GM18909 (cell line): ENCODE measurements at regions not wholly inside any gene's neighbourhood (a gene's known extent, or its start where the extent isn't known, plus 50 kb on each side); places are given as distances from the start of the nearest gene placed in this dataset.
"Not testable (repeated sequence)": the region's sequence is repeated elsewhere in the genome, so short reads cannot be mapped to it uniquely, and the experiment has no call there.

Source experiments
- ATAC-seq: cut with Tn5 transposase; IDR thresholded peaks from one replicate; pipeline ENCODE4 v1.9.1; 2021; ENCODE audit warnings: mild to moderate bottlenecking; ENCODE audit not compliant: unreplicated experiment, poor library complexity

DNA sequence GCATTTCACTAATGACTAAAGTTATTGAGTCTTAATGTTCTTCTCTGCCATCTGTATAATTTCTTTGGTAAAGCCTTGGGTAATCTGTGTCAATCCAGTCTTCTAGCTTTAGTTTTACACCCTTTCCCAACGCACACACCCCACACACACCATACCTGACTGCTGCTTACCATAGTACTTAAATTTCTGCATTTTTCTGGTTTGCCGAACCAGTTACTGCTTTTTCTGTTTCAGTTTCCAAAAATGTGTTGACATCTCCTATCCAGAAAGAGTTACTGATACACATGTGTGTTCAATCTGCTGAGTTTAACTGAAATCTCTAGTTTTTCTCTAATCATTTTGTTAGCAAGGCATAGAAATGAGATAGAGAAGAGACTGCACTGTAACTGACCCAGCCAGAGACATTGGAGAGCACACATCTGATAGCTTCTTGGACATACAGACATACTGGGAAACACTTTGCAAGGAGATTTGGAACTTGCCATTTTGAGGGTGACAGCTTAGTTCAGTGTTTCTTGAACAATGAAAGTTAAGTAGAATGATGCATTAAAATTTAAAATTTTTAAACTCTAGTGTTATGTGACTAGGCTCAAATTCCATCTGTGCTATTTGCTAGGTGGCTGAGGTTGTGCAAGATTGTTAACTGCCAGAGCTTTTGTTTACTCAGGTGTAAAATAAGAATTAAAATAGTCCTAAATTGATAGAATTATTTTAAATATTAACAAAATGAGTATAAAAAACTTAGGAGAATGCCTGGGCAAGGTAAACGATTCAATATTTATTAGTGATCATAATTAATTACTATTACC, 807.6 kb downstream of the DNAJB9 start:
- no peak for ATAC-seq

- ATAC-seq, result no peak
These were observed 817.3 kb downstream of the DNAJB9 start for GRCh38 chr7:109386959-109387358.

GRCh38 chr7:109387530-109387929, 817.9 kb downstream of the DNAJB9 start:
- no peak for ATAC-seq

DNA sequence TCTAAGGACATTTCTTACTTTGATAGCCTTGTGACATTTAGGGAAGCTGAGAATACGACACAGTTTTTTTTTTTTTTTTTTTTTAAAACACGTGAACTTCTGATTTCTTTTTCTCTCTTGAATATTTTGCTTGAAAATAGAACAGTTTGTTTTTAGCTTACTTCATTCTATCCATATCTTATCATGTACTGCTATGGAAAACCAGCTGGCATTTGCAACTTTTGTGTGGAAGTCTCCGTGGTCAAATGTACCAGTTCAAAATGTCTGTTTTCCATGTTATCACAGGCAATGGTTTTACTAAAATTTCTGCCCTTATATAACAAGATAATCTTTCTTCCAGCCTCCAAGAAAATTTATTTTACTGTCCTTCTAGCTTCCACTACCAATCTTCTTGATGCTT, 821.6 kb downstream of the DNAJB9 start:
- ATAC-seq, result no peak

- ATAC-seq, result no peak
These were observed 832.4 kb downstream of the DNAJB9 start for GRCh38 chr7:109402107-109402506.

DNA sequence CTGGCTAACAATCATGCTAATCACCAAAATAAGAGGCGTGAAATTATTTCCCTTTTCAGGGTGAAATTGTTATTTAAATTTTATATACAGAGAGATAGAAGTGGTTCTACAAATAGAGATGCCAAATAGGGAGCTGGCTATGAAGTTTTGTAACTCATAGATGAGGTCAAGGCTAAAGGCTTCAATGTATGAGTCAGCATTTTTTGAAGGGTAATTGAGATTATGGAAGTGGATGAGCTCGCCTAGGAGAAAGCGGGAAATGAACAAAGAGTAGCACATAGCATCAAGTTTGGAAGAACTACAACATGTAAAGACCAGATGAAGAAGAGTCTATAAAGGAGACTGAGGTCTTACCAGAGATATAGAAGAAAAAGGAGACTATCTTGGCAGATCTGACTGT, 838.1 kb downstream of the DNAJB9 start:
- ATAC-seq, result no peak

DNA sequence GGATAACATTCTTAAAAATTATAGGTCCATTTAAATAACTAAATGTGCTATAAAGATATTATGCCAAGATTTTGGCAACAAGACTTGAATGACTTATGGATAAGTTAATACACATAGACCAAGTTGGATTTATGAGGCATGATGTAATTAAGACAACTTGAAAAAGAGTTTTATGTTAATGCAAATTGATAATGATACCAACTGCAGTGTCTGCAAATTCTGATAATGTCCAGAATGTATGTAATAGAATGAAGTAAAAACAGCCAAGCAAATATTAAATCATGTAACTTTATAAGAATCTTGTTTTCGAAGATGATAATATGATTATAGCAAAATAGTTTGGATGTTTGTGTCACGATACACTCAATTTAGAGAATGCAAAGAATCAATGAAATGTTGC, 868.3 kb downstream of the DNAJB9 start:
- no peak for ATAC-seq

DNA sequence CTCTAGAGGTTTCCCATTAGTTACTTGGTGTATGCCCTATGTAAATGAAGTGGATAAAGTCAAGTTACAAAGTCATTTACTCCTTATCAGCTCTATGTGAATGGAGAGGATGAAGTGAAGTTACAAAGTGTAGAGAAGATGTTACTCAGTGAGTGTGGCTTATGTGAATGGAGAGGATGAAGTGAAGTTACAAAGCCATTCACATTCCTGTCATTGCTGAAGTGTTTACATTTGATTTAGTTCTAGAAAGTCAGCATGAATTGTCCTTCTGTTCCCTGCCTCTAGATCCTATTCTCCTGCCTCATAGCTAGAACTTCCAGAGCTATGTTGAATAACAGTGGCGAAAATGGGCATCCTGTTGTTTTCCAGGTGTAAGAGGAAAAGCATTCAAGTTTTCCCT, 880.1 kb downstream of the DNAJB9 start:
- ATAC-seq, result no peak

DNA sequence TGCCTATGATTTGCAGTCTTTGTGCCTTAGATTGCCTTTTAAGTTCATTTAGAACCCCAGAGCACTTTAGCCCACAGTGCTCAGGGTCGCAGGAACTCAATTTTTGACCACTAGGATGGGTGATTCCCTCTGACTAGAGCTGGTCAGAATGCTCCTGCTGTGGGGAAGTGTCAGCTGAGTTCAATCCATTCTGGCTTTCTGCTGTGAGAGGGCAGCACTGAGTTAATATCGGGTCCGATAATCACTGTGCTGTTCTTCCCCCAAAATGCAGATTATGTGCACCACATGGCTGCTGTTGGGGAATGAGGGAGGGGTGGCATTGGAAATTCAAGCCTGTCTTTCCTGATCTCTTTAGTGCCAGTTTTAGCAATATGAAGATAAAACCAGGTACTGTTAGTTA, 886.4 kb downstream of the DNAJB9 start:
- ATAC-seq, result no peak

- ATAC-seq, result no peak
These were observed 890.6 kb downstream of the DNAJB9 start for GRCh38 chr7:109460296-109460695.

DNA sequence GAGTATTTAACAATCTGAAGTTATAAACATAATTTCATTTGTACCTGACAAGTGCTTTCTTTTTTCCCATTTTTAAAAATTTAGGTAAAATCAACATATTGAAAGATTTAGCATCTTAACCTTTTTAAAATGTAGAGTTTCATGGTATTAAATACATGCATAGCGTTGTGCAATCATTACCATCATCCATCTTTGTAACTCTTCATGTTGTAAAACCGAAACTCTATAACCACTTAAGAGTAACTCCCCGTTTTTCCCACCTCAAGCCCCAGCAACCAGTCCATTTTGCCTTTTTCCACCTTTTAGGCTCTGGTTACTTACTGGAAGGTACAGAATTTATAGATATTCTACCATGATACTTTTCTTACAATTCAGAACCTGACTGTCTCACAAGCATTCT, 892.5 kb downstream of the DNAJB9 start:
- ATAC-seq, result no peak

- not testable (repeated sequence) for ATAC-seq
These were observed 898.1 kb downstream of the DNAJB9 start for GRCh38 chr7:109467729-109468128.

DNA sequence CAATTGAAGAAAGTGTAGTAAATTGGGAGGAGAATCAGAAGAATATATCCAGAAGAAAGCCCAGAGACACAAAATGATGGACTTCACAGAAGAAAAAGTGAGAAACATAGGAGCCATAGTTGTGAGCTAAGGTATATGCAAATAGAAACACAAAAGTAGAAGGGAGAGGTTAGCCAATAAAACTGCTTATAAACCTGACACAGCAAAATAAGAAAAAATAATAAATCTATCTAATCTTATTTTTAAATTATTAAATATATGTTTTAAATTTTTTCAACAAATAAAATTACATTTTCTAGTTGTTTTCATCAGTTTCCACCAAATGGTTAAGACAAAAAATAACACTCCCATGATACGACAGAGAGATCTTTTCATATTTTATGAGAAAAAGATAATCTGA, 903.5 kb downstream of the DNAJB9 start:
- no peak for ATAC-seq

GRCh38 chr7:109476409-109476808, 906.7 kb downstream of the DNAJB9 start:
- ATAC-seq, result no peak

DNA sequence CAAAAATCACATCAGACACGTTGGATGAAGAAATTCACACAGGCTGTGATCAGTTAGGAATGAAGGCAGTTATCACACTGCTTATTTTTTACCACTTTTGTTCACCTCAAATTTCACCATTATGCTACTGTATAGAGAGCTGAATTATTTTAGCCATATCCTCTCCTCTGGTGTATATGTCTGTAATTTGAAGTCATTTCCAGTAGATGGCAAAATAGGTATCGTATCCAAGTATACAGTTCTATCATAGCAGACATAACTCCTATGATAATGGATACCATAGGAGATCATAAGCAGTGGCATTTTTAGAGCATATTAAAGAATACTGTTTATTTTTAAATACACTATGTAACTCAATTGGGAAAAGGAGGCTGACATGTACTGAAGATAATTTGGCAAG, 909.7 kb downstream of the DNAJB9 start:
- no peak for ATAC-seq

DNA sequence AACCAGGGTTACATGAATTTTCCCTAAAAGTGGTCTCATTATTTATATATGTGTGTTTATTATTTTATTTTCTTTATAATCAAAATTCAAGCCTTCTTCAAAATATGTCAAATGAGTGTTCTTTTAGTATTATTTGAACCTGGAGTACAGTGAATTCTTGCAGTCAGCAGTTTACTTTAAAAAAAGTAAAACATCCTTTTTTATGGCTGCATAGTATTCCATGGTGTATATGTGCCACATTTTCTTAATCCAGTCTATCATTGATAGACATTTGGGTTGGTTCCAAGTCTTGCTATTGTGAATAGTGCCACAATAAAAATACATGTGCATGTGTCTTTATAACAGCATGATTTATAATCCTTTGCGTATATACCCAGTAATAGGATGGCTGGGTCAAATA, 920.9 kb downstream of the DNAJB9 start:
- not testable (repeated sequence) for ATAC-seq

GRCh38 chr7:109497053-109497452, 927.4 kb downstream of the DNAJB9 start:
- ATAC-seq, result no peak

DNA sequence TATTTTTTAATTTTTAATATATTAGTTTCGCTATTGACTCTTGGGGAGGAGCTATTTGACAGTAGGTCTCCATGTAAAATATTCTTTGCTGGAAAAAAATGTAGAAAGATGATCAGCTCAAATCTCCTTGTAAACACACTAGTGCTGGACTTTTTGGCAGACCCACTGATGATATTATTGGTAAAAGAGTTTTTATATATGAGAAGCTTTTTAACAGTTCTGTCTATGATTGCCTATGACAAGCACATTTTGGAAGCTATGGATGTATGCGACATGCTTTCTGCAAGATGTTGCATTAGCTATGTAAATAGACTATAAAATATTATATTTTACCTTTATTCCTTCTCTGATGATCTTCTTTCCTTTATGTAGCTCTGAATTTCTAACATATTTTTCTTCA, 928.5 kb downstream of the DNAJB9 start:
- ATAC-seq, result no peak

- ATAC-seq, result no peak
These were observed 933.7 kb downstream of the DNAJB9 start for GRCh38 chr7:109503421-109503820.

- no peak for ATAC-seq
These were observed 952.9 kb downstream of the DNAJB9 start for GRCh38 chr7:109522585-109522984.

- ATAC-seq, result no peak
These were observed 958.2 kb downstream of the DNAJB9 start for GRCh38 chr7:109527833-109528232.

DNA sequence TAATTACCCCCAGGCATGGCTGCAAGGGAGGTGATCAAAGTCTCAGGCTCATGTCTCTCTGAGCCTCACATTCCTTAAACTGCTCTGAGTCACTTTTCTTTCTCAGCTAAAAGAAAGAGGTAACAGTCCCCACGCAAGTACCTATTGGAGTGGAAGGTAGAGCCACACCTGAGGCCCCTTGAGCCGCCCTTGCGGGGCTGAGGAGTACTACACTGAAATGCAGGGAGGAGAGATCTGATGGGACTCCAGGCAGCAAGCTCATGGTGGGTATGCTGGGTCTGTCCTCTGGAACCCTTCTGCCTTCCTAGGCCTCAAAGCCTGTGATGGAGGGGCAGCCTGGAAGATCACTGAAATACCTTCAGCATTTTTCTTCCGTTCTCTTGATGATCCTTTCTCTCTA, 960.0 kb downstream of the DNAJB9 start:
- ATAC-seq, result no peak
